NT2/D1 (cell line): ENCODE measurements at regions not wholly inside any gene's neighbourhood (a gene's known extent, or its start where the extent isn't known, plus 50 kb on each side); places are given as distances from the start of the nearest gene placed in this dataset.
"Not testable (repeated sequence)": the region's sequence is repeated elsewhere in the genome, so short reads cannot be mapped to it uniquely, and the experiment has no call there.

Source experiments
- SUZ12 ChIP-seq: IDR thresholded peaks from 2 replicates; pipeline ENCODE4 v1.6.1; 2011; ENCODE audit not compliant: insufficient read length, insufficient read depth; ENCODE audit errors: extremely low read depth
- YY1 ChIP-seq: IDR thresholded peaks from 2 replicates; pipeline ENCODE4 v1.6.1; 2011; ENCODE audit not compliant: insufficient read length, insufficient read depth
- ZNF274 ChIP-seq: IDR thresholded peaks from 2 replicates; pipeline ENCODE4 v1.6.1; 2011; ENCODE audit warnings: mild to moderate bottlenecking, low read depth, low read length

DNA sequence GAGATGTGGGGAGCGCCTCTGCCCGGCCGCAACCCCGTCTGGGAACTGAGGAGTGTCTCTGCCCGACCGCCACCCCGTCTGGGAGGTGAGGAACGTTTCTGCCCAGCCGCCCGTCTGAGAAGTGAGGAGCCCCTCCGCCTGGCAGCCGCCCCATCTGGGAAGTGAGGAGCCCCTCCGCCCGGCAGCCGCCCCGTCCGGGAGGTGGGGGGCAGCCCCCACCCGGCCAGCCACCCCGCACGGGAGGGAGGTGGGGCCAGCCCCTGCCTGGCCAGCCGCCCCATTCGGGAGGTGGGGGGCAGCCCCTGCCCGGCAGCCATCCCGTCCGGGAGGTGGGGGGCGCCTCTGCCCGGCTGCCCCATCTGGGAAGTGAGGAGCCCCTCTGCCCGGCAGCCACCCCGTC, 137.7 kb downstream of the KBTBD2 start:
- not testable (repeated sequence) for TF ChIP-seq YY1, ZNF274, SUZ12
